Activated naive CD4-positive, alpha-beta T cell treated with anti-CD3 and anti-CD28 coated beads, Interleukin-2, amount 10 ng/mL, durations not matched to agents 7 days and 5 days (primary cell): ENCODE measurements at regions not wholly inside any gene's neighbourhood (a gene's known extent, or its start where the extent isn't known, plus 50 kb on each side); places are given as distances from the start of the nearest gene placed in this dataset.

Experiments used
- CTCF ChIA-PET: fragments of 350-600 bp; sonication (Branson Sonifier 250); formaldehyde crosslinking; loops from one replicate; lab custom pipeline; 2021; ENCODE audit warnings: antibody characterized with exemption; lab: Charles Lee
- DNase-seq: peaks from one replicate; pipeline ENCODE4 v3.0.0-alpha.2; 2020
- H3K27ac Mint-ChIP-seq: one replicate; pipeline ENCODE4 v1.8.0; 2021; ENCODE audit warnings: mild to moderate bottlenecking, moderate library complexity, mixed read lengths
- H3K27me3 Mint-ChIP-seq: one replicate; pipeline ENCODE4 v1.8.0; 2021; ENCODE audit warnings: mild to moderate bottlenecking, mixed read lengths
- H3K36me3 Mint-ChIP-seq: one replicate; pipeline ENCODE4 v1.8.0; 2021; ENCODE audit warnings: mixed read lengths
- H3K4me1 Mint-ChIP-seq: one replicate; pipeline ENCODE4 v1.8.0; 2021; ENCODE audit warnings: mixed read lengths
- H3K4me3 Mint-ChIP-seq: one replicate; pipeline ENCODE4 v1.8.0; 2021; ENCODE audit warnings: mild to moderate bottlenecking, moderate library complexity, mixed read lengths
- H3K9me3 Mint-ChIP-seq: one replicate; pipeline ENCODE4 v1.8.0; 2021; ENCODE audit warnings: mixed read lengths

GRCh38 chr6:76708641-76709331 is 636.3 kb upstream of the IMPG1 start:
- no peak for DNase-seq
- H3K27ac Mint-ChIP-seq = no peak overlapping the region
- H3K9me3 Mint-ChIP-seq = no peaks in the 10 kb centered on the region
- no peaks in the 10 kb centered on the region for H3K27me3 Mint-ChIP-seq
- no peak overlapping the region for H3K4me3 Mint-ChIP-seq
- CTCF ChIA-PET = no interaction called here
- H3K4me1 Mint-ChIP-seq = no peaks in the 10 kb centered on the region
- no peaks in the 10 kb centered on the region for H3K36me3 Mint-ChIP-seq

- H3K27me3 Mint-ChIP-seq = no peaks in the 10 kb centered on the region
- CTCF ChIA-PET = no interaction called here
- no peaks in the 10 kb centered on the region for H3K4me1 Mint-ChIP-seq
- DNase-seq = no peak
- no peak overlapping the region for H3K4me3 Mint-ChIP-seq
- no peaks in the 10 kb centered on the region for H3K36me3 Mint-ChIP-seq
- no peak overlapping the region for H3K27ac Mint-ChIP-seq
- H3K9me3 Mint-ChIP-seq = no peaks in the 10 kb centered on the region
These were observed 635.2 kb upstream of the IMPG1 start for GRCh38 chr6:76707630-76708029.

GRCh38 chr6:76706631-76707030 is 634.2 kb upstream of the IMPG1 start:
- Mint-ChIP-seq H3K9me3 (no peaks in the 10 kb centered on the region), H3K4me1 (no peaks in the 10 kb centered on the region), H3K36me3 (no peaks in the 10 kb centered on the region), H3K4me3 (no peak overlapping the region), H3K27me3 (no peaks in the 10 kb centered on the region), H3K27ac (no peak overlapping the region)
- CTCF ChIA-PET = no interaction called here
- no peak for DNase-seq

- H3K36me3 Mint-ChIP-seq = no peaks in the 10 kb centered on the region
- CTCF ChIA-PET = no interaction called here
- no peaks in the 10 kb centered on the region for H3K9me3 Mint-ChIP-seq
- H3K4me1 Mint-ChIP-seq = no peaks in the 10 kb centered on the region
- no peak for DNase-seq
- H3K27me3 Mint-ChIP-seq = no peaks in the 10 kb centered on the region
- no peak overlapping the region for H3K27ac Mint-ChIP-seq
- H3K4me3 Mint-ChIP-seq = no peak overlapping the region
These were observed 633.6 kb upstream of the IMPG1 start for GRCh38 chr6:76706086-76706485.

- DNase-seq = no peak
- CTCF ChIA-PET = no interaction called here
- Mint-ChIP-seq H3K27ac (no peak overlapping the region), H3K4me3 (no peak overlapping the region), H3K4me1 (no peaks in the 10 kb centered on the region), H3K27me3 (no peaks in the 10 kb centered on the region), H3K9me3 (no peaks in the 10 kb centered on the region), H3K36me3 (no peaks in the 10 kb centered on the region)
These were observed 631.3 kb upstream of the IMPG1 start for GRCh38 chr6:76703786-76704185.

GRCh38 chr6:76703285-76703684 is 630.8 kb upstream of the IMPG1 start:
- no peak overlapping the region for H3K27ac Mint-ChIP-seq
- no peaks in the 10 kb centered on the region for H3K9me3 Mint-ChIP-seq
- H3K4me1 Mint-ChIP-seq = no peaks in the 10 kb centered on the region
- H3K27me3 Mint-ChIP-seq = no peaks in the 10 kb centered on the region
- CTCF ChIA-PET = no interaction called here
- no peak overlapping the region for H3K4me3 Mint-ChIP-seq
- H3K36me3 Mint-ChIP-seq = no peaks in the 10 kb centered on the region
- DNase-seq = no peak

- Mint-ChIP-seq H3K4me3 (no peak overlapping the region), H3K27me3 (no peaks in the 10 kb centered on the region), H3K36me3 (no peaks in the 10 kb centered on the region), H3K4me1 (no peaks in the 10 kb centered on the region), H3K9me3 (no peaks in the 10 kb centered on the region), H3K27ac (no peak overlapping the region)
- CTCF ChIA-PET = no interaction called here
- DNase-seq = no peak
These were observed 629.7 kb upstream of the IMPG1 start for GRCh38 chr6:76702187-76702586.

GRCh38 chr6:76701610-76702009 is 629.1 kb upstream of the IMPG1 start:
- Mint-ChIP-seq H3K36me3 (no peaks in the 10 kb centered on the region), H3K27ac (no peak overlapping the region), H3K9me3 (no peaks in the 10 kb centered on the region), H3K4me3 (no peak overlapping the region), H3K27me3 (no peaks in the 10 kb centered on the region), H3K4me1 (no peaks in the 10 kb centered on the region)
- no peak for DNase-seq
- CTCF ChIA-PET = no interaction called here

GRCh38 chr6:76697585-76697984 is 625.1 kb upstream of the IMPG1 start:
- no peaks in the 10 kb centered on the region for H3K4me1 Mint-ChIP-seq
- H3K27ac Mint-ChIP-seq = no peak overlapping the region
- H3K36me3 Mint-ChIP-seq = no peaks in the 10 kb centered on the region
- H3K27me3 Mint-ChIP-seq = no peaks in the 10 kb centered on the region
- no peaks in the 10 kb centered on the region for H3K9me3 Mint-ChIP-seq
- no peak for DNase-seq
- H3K4me3 Mint-ChIP-seq = no peak overlapping the region
- CTCF ChIA-PET = no interaction called here

- Mint-ChIP-seq H3K9me3 (no peaks in the 10 kb centered on the region), H3K36me3 (no peaks in the 10 kb centered on the region), H3K4me1 (no peaks in the 10 kb centered on the region), H3K27me3 (no peaks in the 10 kb centered on the region), H3K27ac (no peak overlapping the region), H3K4me3 (no peak overlapping the region)
- no peak for DNase-seq
- CTCF ChIA-PET = no interaction called here
These were observed 622.3 kb upstream of the IMPG1 start for GRCh38 chr6:76694795-76695194.

- CTCF ChIA-PET = no interaction called here
- peaks cover 10% of the 10 kb centered on the region for H3K9me3 Mint-ChIP-seq
- no peak for DNase-seq
- no peaks in the 10 kb centered on the region for H3K4me1 Mint-ChIP-seq
- H3K27me3 Mint-ChIP-seq = no peaks in the 10 kb centered on the region
- no peak overlapping the region for H3K27ac Mint-ChIP-seq
- H3K4me3 Mint-ChIP-seq = no peak overlapping the region
- H3K36me3 Mint-ChIP-seq = no peaks in the 10 kb centered on the region
These were observed 612.4 kb upstream of the IMPG1 start for GRCh38 chr6:76684875-76685274.

GRCh38 chr6:76683985-76684384 is 611.5 kb upstream of the IMPG1 start:
- no peak for DNase-seq
- CTCF ChIA-PET = no interaction called here
- Mint-ChIP-seq H3K4me1 (no peaks in the 10 kb centered on the region), H3K9me3 (peaks cover 8% of the 10 kb centered on the region), H3K36me3 (no peaks in the 10 kb centered on the region), H3K4me3 (no peak overlapping the region), H3K27ac (no peak overlapping the region), H3K27me3 (no peaks in the 10 kb centered on the region)

- Mint-ChIP-seq H3K27me3 (no peaks in the 10 kb centered on the region), H3K36me3 (no peaks in the 10 kb centered on the region), H3K4me1 (no peaks in the 10 kb centered on the region), H3K9me3 (peaks cover 1% of the 10 kb centered on the region), H3K27ac (no peak overlapping the region), H3K4me3 (no peak overlapping the region)
- CTCF ChIA-PET = no interaction called here
- DNase-seq = no peak
These were observed 610.4 kb upstream of the IMPG1 start for GRCh38 chr6:76682842-76683241.

GRCh38 chr6:76681781-76682180 is 609.3 kb upstream of the IMPG1 start:
- Mint-ChIP-seq H3K9me3 (no peaks in the 10 kb centered on the region), H3K4me3 (no peak overlapping the region), H3K27ac (no peak overlapping the region), H3K27me3 (no peaks in the 10 kb centered on the region), H3K4me1 (no peaks in the 10 kb centered on the region), H3K36me3 (no peaks in the 10 kb centered on the region)
- DNase-seq = no peak
- CTCF ChIA-PET = no interaction called here

- Mint-ChIP-seq H3K36me3 (no peaks in the 10 kb centered on the region), H3K4me1 (no peaks in the 10 kb centered on the region), H3K27me3 (no peaks in the 10 kb centered on the region), H3K4me3 (no peak overlapping the region), H3K9me3 (no peaks in the 10 kb centered on the region), H3K27ac (no peak overlapping the region)
- CTCF ChIA-PET = no interaction called here
- no peak for DNase-seq
These were observed 604.6 kb upstream of the IMPG1 start for GRCh38 chr6:76677017-76677416.

GRCh38 chr6:76671751-76672150 is 599.3 kb upstream of the IMPG1 start:
- Mint-ChIP-seq H3K36me3 (no peaks in the 10 kb centered on the region), H3K27ac (no peak overlapping the region), H3K9me3 (no peaks in the 10 kb centered on the region), H3K4me1 (no peaks in the 10 kb centered on the region), H3K27me3 (no peaks in the 10 kb centered on the region), H3K4me3 (no peak overlapping the region)
- DNase-seq = no peak
- CTCF ChIA-PET = no interaction called here
